ENCODE measurements at regions not wholly inside any gene's neighbourhood (a gene's known extent, or its start where the extent isn't known, plus 50 kb on each side); places are given as distances from the start of the nearest gene placed in this dataset.
A peak's percentile ranks its signal among the peaks of the same experiment; 100 is the strongest.

- TF ChIP-seq POLR2A (IDR thresholded peaks at IDR 0.05; ENCODE audit: low read length) (no peak), GATA1 (IDR thresholded peaks at IDR 0.05; ENCODE audit: low read depth, low read length) (no peak)
- no peak for DNase-seq
Observed at GRCh38 chr4:17138847-17139246, 240.4 kb upstream of the LDB2 start.

GRCh38 chr4:17134565-17134964 lies 236.1 kb upstream of the LDB2 start:
- TF ChIP-seq GATA1 (IDR thresholded peaks at IDR 0.05; ENCODE audit: low read depth, low read length) = no peak
- no peak for TF ChIP-seq POLR2A (IDR thresholded peaks at IDR 0.05; ENCODE audit: low read length)
- no peak for DNase-seq

GRCh38 chr4:17134100-17134499 lies 235.7 kb upstream of the LDB2 start:
- no peak for TF ChIP-seq POLR2A (IDR thresholded peaks at IDR 0.05; ENCODE audit: low read length)
- no peak for TF ChIP-seq GATA1 (IDR thresholded peaks at IDR 0.05; ENCODE audit: low read depth, low read length)
- DNase-seq = no peak

GRCh38 chr4:17132226-17132625 lies 233.8 kb upstream of the LDB2 start:
- TF ChIP-seq POLR2A (IDR thresholded peaks at IDR 0.05; ENCODE audit: low read length) (no peak), GATA1 (IDR thresholded peaks at IDR 0.05; ENCODE audit: low read depth, low read length) (no peak)
- DNase-seq = no peak

- TF ChIP-seq POLR2A (IDR thresholded peaks at IDR 0.05; ENCODE audit: low read length) (no peak), GATA1 (IDR thresholded peaks at IDR 0.05; ENCODE audit: low read depth, low read length) (no peak)
- no peak for DNase-seq
Observed at GRCh38 chr4:17128268-17128667, 229.8 kb upstream of the LDB2 start.

GRCh38 chr4:17126321-17126966 lies 228.0 kb upstream of the LDB2 start:
- no peak for DNase-seq
- TF ChIP-seq GATA1 (IDR thresholded peaks at IDR 0.05; ENCODE audit: low read depth, low read length) = no peak
- TF ChIP-seq POLR2A (IDR thresholded peaks at IDR 0.05; ENCODE audit: low read length) = no peak

- no peak for TF ChIP-seq GATA1 (IDR thresholded peaks at IDR 0.05; ENCODE audit: low read depth, low read length)
- TF ChIP-seq POLR2A (IDR thresholded peaks at IDR 0.05; ENCODE audit: low read length) = no peak
- no peak for DNase-seq
Observed at GRCh38 chr4:17124767-17125166, 226.3 kb upstream of the LDB2 start.

GRCh38 chr4:17120761-17121160 lies 222.3 kb upstream of the LDB2 start:
- DNase-seq = no peak
- no peak for TF ChIP-seq POLR2A (IDR thresholded peaks at IDR 0.05; ENCODE audit: low read length)

GRCh38 chr4:17117746-17118145 lies 219.3 kb upstream of the LDB2 start:
- TF ChIP-seq POLR2A (IDR thresholded peaks at IDR 0.05; ENCODE audit: low read length) = no peak
- no peak for DNase-seq

GRCh38 chr4:17115583-17115982 lies 217.1 kb upstream of the LDB2 start:
- TF ChIP-seq POLR2A (IDR thresholded peaks at IDR 0.05; ENCODE audit: low read length) = no peak
- no peak for TF ChIP-seq GATA1 (IDR thresholded peaks at IDR 0.05; ENCODE audit: low read depth, low read length)
- no peak for DNase-seq

GRCh38 chr4:17112292-17112659 lies 213.8 kb upstream of the LDB2 start:
- no peak for TF ChIP-seq GATA1 (IDR thresholded peaks at IDR 0.05; ENCODE audit: low read depth, low read length)
- no peak for TF ChIP-seq POLR2A (IDR thresholded peaks at IDR 0.05; ENCODE audit: low read length)
- peak; percentile 1 to 28 for DNase-seq

- no peak for DNase-seq
- no peak for TF ChIP-seq GATA1 (IDR thresholded peaks at IDR 0.05; ENCODE audit: low read depth, low read length)
Observed at GRCh38 chr4:17109126-17109525, 210.7 kb upstream of the LDB2 start.

GRCh38 chr4:17103231-17103630 lies 204.8 kb upstream of the LDB2 start:
- DNase-seq = no peak
- TF ChIP-seq GATA1 (IDR thresholded peaks at IDR 0.05; ENCODE audit: low read depth, low read length) (no peak), POLR2A (IDR thresholded peaks at IDR 0.05; ENCODE audit: low read length) (no peak)

GRCh38 chr4:17098996-17099395 lies 200.6 kb upstream of the LDB2 start:
- TF ChIP-seq POLR2A (IDR thresholded peaks at IDR 0.05; ENCODE audit: low read length) = no peak
- DNase-seq = no peak

- TF ChIP-seq GATA1 (IDR thresholded peaks at IDR 0.05; ENCODE audit: low read depth, low read length) = no peak
- no peak for TF ChIP-seq POLR2A (IDR thresholded peaks at IDR 0.05; ENCODE audit: low read length)
- DNase-seq = no peak
Observed at GRCh38 chr4:17098401-17098800, 200.0 kb upstream of the LDB2 start.

GRCh38 chr4:17097362-17097761 lies 198.9 kb upstream of the LDB2 start:
- DNase-seq = no peak
- TF ChIP-seq GATA1 (IDR thresholded peaks at IDR 0.05; ENCODE audit: low read depth, low read length) (no peak), POLR2A (IDR thresholded peaks at IDR 0.05; ENCODE audit: low read length) (no peak)

All from erythroblast (primary cell).